SH-SY5Y (cell line): ENCODE measurements at regions not wholly inside any gene's neighbourhood (a gene's known extent, or its start where the extent isn't known, plus 50 kb on each side); places are given as distances from the start of the nearest gene placed in this dataset.

Source experiments
- GATA2 ChIP-seq: IDR thresholded peaks from 2 replicates; pipeline ENCODE4 v1.6.1; 2011; ENCODE audit warnings: mild to moderate bottlenecking, low read depth, low read length
- GATA3 ChIP-seq: IDR thresholded peaks from 2 replicates; pipeline ENCODE4 v1.6.1; 2011; ENCODE audit warnings: low read depth, mild to moderate bottlenecking, low read length, moderate library complexity

- TF ChIP-seq GATA3 (no peak), GATA2 (no peak)
These were observed 681.9 kb downstream of the ISL1 start for GRCh38 chr5:52065182-52065581.
